NCI-H1417 (cell line): ENCODE measurements at regions not wholly inside any gene's neighbourhood (a gene's known extent, or its start where the extent isn't known, plus 50 kb on each side); places are given as distances from the start of the nearest gene placed in this dataset.

Experiments
- DNase-seq, 3 experiments: peaks; one replicate each; lab custom pipeline; 2025; lab: John Stamatoyannopoulos, UW

DNA sequence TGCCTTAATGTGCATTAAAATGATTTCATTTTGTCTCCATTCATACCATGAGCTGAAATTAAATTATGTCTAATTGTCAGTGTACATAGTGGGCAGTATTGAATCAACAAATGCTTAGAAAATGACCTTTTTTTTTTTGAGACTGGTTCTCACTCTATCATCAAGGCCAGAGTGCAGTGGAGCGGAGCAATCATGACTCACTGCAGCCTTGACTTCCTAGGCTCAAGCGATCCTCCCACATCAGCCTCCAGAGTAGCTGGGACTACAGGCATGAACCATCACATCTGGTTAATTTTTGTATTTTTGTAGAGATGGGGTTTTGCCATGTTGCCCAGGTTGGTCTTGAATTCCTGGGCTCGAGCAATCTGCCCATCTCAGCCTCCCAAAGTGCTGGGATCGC is 117.0 kb upstream of the BLID start:
- no peak for DNase-seq

DNA sequence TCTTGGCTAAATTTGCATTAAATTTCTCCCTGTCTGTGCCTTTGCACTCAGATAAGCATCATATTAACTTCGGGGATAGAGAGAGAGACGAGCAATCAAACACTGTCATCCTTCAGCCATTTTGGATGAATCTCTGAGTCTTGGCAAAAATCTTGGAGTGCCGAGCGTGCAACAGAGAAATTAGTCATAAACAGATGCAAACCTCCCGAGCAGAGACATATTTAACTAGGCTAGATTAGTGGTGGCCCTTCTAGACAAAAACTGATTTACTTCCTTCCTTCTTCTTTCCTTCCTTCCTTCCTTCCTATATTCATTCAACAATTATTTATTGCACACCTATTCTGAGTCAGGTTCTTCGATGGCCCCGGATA is 114.4 kb upstream of the BLID start:
- DNase-seq = no peak

DNA sequence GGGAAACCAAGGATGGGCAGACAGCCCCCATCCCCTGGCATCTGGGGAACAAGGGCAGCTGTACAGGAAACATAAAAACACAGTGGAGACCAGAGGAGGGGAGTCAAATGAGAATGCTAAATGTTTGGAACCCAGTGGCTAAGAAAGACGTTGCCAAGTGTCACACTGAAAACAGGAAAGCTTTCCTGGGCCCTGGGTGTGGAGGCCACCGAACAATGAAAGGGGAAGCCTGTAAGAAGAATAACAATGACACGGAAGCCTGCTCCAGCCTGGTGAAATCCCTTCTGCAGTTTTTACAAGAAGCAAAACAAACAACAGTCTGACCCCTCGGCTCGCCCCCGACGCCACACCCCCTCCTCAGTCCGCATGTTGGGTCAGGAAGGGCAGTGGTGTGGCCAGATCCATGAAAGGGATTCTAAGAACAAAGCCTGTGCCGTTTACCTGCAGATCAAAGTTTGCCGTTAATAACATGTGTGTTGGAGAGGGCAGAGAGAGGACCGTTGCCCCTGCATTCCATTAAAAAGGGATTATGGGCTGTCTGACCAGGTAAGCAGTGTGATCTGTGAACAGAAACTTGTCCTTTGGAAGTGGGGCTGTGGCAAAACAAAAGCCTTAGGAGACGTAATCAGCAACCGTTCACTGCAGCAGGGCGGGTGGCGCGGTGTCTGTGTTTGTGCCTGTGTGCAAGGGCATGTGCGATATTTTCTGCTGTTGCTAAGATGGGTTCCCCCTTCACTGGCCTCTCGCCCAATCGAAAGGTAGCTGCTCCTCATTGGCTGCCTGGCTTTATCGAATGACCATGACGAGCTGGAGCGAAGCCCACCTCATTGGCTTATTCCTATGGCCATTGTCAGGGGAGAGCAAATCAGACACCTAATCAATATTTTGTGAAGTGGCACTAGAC is 113.7 kb upstream of the BLID start:
- peak in 1 of 3 experiments; percentile 27 for DNase-seq

DNA sequence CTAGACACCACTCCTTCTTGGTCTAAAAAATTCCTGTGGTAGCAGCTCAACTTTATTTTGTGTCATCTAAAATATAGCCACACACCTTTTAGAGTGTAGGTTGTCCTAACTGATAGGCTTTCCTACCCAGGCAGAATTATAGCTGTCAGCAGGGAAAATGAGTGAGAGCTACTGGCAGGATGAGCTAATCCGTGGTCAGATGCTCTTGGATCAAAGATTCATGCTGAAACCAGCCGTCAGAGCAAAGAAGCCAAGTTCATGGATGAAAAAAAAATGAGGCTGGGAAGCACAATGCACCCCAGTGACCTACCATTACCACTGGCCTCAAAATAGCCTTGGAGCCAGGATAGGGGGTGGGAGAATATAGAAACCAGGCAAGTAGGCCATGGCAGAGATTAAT is 113.1 kb upstream of the BLID start:
- DNase-seq = no peak

DNA sequence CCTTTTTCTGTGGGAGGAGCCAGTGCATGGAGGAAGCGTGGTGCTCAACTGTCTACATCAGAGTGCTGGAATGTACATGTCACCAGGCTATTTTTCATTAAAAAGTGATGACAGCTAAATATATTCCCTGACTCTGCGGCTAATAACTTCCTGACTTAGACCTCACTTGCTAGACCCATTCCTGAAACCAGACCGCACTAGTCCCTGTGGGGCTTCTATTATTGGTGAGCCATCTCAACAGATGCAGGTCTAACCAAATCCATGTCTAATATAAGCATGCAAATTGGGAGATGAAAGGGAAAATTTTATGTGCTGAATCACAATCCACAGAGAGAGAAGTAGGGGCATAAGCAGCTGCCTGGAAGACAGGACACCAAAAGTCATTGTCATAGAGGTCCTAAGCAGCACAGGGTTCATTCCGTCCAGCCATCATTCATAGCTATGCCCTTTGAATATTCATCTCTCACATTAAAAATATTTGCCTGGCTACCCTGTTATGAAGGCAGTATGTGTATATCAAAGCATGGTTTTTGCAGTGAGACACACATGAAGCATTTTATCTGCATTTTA is 110.9 kb upstream of the BLID start:
- no peak for DNase-seq

DNA sequence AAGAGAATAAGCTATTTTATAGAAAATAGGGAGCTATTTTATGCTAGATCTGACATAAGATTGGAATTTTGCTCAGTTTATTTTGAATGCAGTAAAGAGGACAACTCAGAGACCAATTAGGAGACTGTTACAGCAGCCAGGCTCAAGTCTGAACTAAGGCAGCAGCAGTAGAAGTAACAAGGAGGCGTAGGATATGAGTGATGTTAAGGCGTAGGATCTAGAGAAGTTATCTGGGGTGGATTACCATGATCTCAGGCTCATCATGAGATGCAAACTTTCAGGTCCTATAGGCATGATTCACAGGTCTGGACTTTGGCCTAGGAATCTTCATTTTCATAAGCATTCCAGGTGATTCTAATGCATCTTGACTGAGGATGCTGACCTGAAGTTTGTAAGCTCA is 108.9 kb upstream of the BLID start:
- DNase-seq = no peak

DNA sequence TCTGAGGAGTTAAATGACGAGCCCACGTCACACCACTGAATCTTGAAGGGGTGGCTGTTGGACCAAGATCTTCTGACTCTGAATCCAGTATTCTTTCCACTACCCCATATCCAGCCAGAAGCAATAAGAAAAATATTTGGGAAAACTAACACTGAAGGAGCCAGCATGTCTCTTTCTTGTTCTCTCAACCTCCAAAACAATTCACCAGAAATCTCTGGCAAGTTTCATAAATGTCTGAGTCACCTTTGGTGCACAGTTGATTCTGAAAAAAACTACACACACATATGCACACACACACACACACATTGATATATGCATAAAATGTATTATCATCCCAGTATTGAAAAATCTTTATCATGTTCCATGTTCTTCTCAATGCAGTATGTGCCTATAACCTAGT is 104.3 kb upstream of the BLID start:
- DNase-seq = no peak

DNA sequence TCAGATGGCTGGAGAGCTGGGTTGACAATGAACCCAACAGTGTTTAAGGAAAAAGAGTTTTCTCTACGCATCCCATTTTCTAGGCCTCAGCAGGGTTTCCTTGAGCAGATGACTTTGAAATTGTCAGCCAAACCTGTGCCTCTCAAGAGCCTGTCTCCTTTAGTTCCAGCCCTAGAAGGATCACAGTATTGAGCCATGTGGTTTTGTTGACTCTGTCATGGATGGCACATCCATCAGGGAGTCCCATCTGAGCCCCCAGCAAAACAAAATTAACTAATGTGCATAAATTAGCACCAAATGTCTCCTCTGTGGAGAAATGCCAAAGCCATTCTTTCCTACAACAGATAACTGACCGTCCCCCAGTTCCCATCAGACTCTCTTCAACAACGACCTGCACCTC is 103.8 kb upstream of the BLID start:
- no peak for DNase-seq

DNA sequence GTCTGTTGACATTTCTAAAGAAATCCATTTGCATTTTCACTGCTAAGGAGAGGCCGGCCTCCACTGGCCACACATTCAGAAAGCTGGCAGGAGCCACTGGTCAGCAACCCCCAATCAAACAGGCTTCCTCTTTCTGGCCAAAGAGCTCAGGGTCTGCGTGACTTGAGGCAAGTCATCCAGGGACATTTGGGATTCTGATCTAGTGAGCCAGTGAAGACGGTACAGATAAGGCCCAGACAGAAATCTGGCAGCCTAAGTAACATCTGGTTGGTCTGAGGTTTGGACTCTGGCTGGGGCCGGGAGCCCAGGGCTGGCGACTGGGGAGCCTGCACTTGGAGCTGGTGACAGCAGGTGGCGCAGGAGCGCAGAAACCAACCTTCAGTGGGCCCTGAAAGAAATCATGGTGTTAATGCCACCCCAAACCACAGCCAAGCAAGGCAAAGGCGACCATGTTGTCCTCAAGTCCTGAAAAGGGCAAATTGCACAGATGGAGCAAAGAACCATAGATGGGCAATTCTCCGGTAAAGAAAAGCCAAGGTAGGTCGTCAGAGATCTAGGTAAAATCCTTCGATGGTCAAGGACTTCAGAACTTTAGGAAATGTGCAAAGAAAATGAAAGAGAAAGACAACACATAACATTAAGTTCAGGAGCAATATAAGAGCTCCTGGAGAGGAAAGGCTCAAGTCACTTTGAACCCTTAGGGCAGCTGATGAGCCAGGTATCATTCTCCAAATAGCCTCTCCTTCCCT is 99.4 kb upstream of the BLID start:
- DNase-seq = peak; percentile 13 to 81 (median 53)

DNA sequence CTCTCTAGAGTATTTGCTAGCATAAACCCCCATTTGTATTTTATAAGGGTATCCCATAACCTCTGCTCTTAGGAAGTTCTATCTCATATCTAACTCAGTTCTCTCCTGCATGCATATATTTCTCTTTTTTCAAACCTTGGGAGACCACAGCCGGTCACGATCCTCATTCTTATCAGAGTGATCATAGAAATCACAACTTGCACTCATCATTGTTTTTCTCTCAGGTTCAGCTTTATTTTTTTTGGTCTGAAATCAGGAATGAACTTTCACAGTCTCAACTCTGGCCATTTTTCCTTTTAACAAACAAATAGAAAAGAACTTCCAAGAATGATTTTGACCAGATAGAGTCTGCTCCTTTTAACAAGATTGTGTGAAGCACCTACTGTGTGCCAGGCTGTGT is 98.6 kb upstream of the BLID start:
- no peak for DNase-seq

DNA sequence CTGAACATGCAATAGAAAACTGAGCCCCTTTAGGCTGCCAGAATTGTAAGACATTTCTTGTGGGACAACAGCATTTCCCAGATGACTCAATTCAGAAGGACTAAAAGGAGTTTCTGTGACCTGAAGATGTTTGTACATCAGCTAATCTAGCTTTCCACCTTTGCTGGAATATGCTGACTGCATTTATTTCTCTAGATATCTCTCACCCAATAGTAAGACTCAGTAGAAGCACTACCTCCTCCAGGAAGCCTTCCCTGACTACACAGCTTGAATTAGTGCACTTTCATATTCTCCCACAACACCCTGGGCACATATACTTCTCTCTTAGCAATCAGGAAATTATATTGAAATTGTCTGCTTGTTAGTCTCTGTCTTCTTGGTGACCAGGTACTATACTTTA is 98.1 kb upstream of the BLID start:
- DNase-seq = no peak

DNA sequence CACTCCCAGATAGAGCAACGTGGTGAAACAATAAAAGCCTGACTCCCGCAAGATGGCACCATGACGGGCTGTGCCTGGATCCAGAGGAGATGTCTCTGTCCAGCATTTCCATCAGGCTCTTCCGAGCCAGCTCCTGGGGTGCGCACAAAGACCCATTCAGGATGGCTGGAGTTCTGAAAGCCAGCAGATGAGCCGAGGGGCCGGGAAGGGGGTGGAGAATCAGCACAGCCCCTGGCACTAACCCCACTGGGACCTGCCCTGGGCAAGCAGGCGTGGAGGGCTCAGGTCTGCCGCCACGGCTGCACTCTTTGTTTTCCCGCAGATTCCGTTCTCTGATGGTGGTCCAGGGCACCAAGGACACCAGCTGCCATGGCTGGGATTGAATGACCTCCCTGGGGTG is 97.2 kb upstream of the BLID start:
- DNase-seq = no peak

DNA sequence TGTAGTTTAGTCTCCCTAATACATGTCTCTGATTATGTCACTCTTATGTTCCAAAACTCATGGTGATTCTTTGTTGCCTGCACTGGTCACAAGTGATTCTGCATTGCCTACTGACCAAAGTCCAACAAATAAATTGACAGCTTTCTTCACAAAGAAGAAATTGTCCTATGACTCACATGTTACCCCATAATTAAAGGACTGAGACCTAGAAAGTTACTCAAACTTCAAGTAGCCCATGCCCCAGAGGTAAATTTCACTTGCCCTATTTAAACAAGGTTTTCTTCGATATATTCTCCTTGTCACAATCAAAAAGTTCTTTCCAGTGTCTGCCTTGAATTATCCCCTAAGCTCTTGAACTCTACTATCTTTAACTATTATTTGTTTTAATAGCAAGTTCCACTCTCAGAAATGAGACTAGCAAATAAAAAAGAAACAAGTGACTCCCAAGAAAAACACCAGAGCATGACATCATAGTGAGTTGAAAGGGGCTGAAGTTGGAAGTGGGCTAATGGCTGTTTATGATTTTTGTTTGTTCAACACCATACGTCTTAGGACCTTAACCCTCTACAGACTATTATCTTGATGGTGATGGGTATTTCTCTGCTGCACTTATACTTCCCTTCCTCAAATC is 94.5 kb upstream of the BLID start:
- no peak for DNase-seq

DNA sequence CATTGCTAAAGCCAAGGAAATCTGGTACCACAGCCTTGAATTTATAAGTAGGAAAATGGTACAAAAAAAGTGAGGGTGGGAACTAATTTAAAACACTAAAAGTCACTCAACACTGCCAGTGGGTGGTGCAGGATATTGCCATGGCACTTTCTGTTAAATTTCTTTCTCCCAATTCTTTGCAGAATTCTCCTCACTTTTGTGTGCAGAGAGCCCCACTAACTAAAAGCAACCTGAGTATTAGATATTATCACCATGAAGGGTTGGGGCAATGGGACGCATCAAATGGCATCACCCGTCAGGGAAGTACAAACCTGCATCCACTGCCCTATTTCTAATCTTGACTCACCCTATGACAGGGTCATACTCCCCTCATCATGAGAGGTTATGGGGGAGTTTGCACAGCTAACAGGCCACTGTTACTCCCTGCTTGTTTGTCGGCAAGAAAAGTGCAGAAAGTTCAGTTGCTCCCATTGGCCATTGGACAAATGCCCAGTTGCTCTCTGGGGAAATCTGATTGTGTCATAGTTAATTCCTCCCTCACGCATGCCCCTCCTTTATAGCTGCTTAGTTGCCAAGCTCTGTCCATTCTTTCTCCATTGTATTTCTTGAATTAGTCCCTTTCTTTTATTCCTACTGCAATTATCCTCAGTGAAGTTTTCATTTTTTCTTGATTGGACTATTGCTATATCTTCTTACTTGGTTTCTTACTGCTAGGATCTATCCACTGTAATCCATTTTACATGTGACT is 93.8 kb upstream of the BLID start:
- no peak for DNase-seq

DNA sequence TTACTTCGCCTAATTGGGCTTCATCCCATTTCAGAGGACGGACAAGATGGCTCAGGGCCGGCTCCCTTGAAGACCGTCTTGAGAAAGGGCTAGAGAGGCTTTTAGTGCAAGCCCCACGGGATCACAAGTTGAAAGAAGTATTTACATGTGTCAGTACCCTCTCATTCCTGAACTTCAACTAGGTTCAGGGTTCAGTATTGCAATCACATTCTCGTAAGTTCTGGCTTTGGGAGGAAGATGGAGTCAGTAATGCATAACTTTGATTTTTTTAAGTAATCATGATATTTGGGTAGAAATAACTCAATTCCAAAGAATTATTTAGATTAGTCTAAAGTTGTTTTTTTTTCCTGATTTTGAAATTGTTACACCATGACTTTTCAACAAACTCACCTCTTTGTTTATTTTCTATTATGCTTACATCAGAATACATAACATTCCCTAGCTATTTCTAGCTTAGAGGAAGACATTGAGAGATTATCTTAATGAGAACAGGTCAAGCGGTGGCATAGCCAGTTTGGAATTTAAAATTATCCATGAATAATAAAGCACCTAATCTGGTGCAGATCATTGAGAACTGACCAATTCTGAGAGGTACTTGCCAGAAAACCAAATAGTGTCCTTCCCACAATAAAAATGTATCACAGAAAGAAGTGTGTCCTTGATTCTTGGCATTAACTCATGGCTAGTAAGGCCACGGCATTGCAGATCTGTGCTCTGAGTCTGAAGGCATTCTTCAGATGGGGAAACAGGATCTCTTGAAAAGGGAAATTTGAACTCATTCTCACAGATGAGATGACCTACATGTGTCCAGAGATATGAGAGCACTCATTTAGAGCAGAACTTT is 92.1 kb upstream of the BLID start:
- DNase-seq = no peak

DNA sequence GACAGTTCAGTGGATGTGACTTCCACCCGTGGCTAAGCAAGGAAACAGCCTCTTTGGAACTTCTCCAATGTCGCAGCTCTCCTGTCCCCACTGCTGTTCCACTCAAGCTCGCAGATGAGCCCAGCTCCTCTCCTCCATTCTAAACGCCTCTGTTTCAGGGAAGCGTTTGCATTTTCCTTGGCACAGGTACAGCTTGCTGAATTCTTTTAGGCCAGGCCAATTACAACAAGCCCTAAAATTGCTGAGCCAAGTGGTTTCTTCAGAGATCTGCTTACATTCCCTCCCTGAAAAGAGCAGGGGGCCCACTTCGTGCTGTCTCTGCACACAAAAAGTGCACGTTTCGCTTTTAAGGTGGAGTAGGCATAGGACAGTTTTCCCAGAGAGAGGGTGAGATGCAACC is 91.5 kb upstream of the BLID start:
- peak in 1 of 3 experiments; percentile 41 for DNase-seq

DNA sequence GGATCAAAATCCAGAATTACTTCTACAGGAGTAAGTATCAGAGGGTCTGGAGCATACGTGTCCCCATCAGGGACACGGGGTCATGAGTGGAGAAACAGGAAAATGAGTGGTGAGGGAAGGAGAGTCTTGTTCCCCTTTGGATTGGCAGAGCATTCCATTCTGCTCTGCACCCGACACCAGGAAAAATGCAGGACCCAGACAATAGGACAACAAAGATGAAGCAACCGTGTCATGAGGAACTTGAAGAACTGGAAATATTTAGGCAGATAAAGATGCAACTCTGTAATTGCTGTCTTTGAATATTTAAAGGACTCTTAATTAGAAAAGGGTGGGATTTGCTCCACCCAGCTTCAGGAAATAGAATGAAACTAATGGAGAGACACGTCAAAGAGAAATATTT is 89.0 kb upstream of the BLID start:
- DNase-seq = no peak

DNA sequence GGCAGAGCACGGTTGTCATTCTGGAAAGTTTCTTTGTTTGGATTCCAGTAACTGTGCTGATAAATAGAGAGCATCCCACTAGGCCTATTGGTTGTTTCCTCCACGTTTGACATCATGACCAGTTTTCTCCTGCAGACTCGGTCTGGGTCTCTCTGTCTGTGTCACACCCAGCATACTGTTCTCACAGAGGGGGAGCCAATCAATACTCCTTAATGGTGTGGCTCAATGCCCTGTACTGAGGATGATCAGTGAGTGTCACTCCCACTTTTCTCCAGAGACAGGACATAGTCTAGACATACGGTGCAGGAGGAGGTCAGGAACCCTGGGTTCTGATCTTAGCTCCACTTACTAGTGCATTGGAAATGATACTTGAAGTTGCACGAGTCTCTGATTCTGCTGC is 88.2 kb upstream of the BLID start:
- DNase-seq = no peak

DNA sequence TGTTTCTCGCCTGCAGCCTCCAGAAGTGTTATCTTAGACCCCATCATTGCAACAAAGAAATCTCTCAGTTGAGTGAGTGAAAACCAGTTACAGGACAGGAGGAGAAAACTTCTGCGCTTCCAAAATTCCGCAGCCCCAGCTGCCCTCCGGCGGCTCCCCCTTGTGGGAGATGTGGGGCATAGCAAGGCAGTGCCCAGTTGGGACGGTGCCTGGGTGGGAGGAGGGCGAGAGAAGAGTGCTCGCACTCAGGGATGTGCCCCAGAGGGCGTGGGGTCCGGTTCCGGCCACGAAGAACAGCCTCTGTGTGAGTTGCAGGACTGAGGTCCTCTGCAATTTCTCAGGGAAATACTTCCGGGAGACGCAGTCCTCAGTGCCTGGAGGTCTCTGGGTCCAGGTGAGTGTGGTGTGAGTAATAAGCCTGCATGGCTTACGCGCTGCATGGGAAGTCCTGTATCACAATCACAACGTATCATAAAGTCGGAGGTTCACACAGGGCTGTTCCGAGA is 87.0 kb upstream of the BLID start:
- DNase-seq = peak in 2 of 3 experiments; percentile 29 to 59

DNA sequence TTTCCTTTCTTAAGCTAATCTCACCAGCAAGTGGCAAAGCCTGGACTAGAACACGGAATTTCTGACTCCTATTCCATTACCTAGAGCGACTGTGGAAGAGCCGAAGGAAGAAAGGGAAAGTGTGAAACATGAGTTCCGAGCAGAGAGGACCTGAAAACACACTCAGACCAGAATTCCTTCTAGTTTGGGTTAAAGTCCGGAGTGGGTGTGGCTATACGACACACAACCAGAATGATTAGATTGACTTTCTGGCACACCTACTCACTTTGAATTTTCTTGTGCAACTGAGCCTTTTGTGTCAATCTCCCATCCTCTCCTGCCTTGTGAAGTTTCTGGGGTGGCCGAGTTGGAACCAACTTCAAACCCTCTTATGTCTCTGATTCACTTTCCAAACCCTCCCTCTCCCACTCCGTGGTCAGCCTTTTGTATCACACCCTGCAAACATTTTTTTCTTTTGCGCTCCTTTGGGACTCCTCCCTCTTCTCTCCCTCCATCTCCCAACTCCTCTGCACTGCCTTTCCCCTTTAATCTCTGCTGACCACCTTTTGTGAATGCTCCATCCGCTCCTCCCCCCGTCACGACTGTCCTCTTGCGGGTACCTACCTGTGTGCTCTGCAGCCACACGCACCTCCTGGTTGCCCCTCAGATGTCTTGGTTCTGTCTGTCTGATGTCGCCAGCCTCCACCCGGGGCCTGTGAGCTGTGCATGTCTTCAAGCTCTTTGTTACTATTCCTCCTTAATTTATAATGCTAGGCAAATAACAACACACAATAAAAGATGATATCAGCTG is 86.3 kb upstream of the BLID start:
- no peak for DNase-seq
